Endothelial cell of umbilical vein (primary cell): ENCODE measurements at regions not wholly inside any gene's neighbourhood (a gene's known extent, or its start where the extent isn't known, plus 50 kb on each side); places are given as distances from the start of the nearest gene placed in this dataset.

Experiments used
- BruUV-seq: library from RNA; stranded (reverse); fragments of 400-500 nt; replicated peaks from 2 replicates; lab custom pipeline; 2021; lab: Mats Ljungman, UMichigan
- CTCF ChIA-PET: fragments of 300-600, 350-600 bp; sonication (Branson Sonifier 250); formaldehyde crosslinking; loops from one replicate; lab custom pipeline; 2021; ENCODE audit warnings: antibody characterized with exemption, inconsistent platforms; lab: Charles Lee
- POLR2A ChIA-PET: fragments of 300-600, 350-600 bp; sonication (Branson Sonifier 250); formaldehyde crosslinking; loops from one replicate; lab custom pipeline; 2021; ENCODE audit warnings: antibody characterized with exemption, inconsistent platforms; lab: Charles Lee
- DNase-seq: peaks from one replicate; pipeline ENCODE4 v3.0.0-alpha.2; 2011; ENCODE audit warnings: low read depth, low spot score
- FAIRE-seq: peaks from 2 replicates; lab custom pipeline; 2011; peaks lifted over from hg19 to GRCh38; lab: Jason Lieb, UNC
- H2AFZ ChIP-seq: 2 replicates; pipeline ENCODE4 v1.6.0; 2012; ENCODE audit warnings: low read depth, low read length, control low read depth, inconsistent platforms
- H3K27ac ChIP-seq: 2 replicates; pipeline ENCODE4 v1.5.1; 2011; ENCODE audit warnings: low read depth, mild to moderate bottlenecking, control low read depth, low read length, moderate library complexity; ENCODE audit not compliant: insufficient read depth
- H3K27me3 ChIP-seq, 2 experiments: 2 replicates each; pipeline versions ENCODE4 v1.6.0 to v1.6.1; 2011; ENCODE audit warnings: low read length in 2 of 2, mixed read lengths in 1 of 2; ENCODE audit not compliant: control insufficient read depth in 2 of 2, insufficient read depth in 2 of 2
- H3K36me3 ChIP-seq, 2 experiments: 2 replicates in 1 of 2; 3 replicates in 1 of 2; pipeline ENCODE4 v1.5.1; 2011; ENCODE audit warnings: low read length in 2 of 2, mild to moderate bottlenecking in 1 of 2, moderate library complexity in 1 of 2; ENCODE audit not compliant: control insufficient read depth in 2 of 2, insufficient read depth in 2 of 2; ENCODE audit errors: extremely low read depth in 1 of 2
- H3K4me1 ChIP-seq: 3 replicates; pipeline ENCODE4 v1.5.1; 2011; ENCODE audit warnings: mild to moderate bottlenecking, low read length; ENCODE audit not compliant: control insufficient read depth, insufficient read depth; ENCODE audit errors: extremely low read depth
- H3K4me2 ChIP-seq: 2 replicates; pipeline ENCODE4 v1.6.1; 2011; ENCODE audit warnings: low read length, control low read depth, mixed read lengths; ENCODE audit not compliant: insufficient read depth
- H3K4me3 ChIP-seq, 3 experiments: fragments of 200-600 bp in 1 of 3; sonication (generic), shearing (Covaris generic) in 1 of 3; replicated peaks in 1 of 3; 2 replicates each; pipeline ENCODE4 v1.5.1; 2011 to 2016; ENCODE audit warnings: control low read depth in 3 of 3, low read length in 3 of 3, mild to moderate bottlenecking in 2 of 3, inconsistent platforms in 1 of 3, low read depth in 1 of 3, moderate library complexity in 1 of 3; ENCODE audit not compliant: insufficient read depth in 1 of 3
- H3K79me2 ChIP-seq: 2 replicates; pipeline ENCODE4 v1.6.0; 2012; ENCODE audit warnings: low read length, inconsistent platforms; ENCODE audit not compliant: control insufficient read depth, insufficient read depth
- H3K9ac ChIP-seq: replicated peaks from 2 replicates; pipeline ENCODE3; 2011; ENCODE audit warnings: low read length, control low read depth; ENCODE audit not compliant: insufficient read depth; ENCODE audit errors: extremely low read depth
- H3K9me1 ChIP-seq: replicated peaks from 3 replicates; pipeline ENCODE4 v1.6.0; 2011; ENCODE audit warnings: mild to moderate bottlenecking, low read length; ENCODE audit not compliant: control insufficient read depth, insufficient read depth; ENCODE audit errors: extremely low read depth
- H3K9me3 ChIP-seq: replicated peaks from 2 replicates; pipeline ENCODE4 v1.5.1; 2012; ENCODE audit warnings: low read length, inconsistent platforms; ENCODE audit not compliant: control insufficient read depth, insufficient read depth
- H4K20me1 ChIP-seq: replicated peaks from 2 replicates; pipeline ENCODE3; 2011; ENCODE audit warnings: mild to moderate bottlenecking, low read length; ENCODE audit not compliant: control insufficient read depth, insufficient read depth; ENCODE audit errors: extremely low read depth
- EZH2 ChIP-seq: IDR thresholded peaks from 2 replicates; pipeline ENCODE4 v1.6.1; 2012; ENCODE audit warnings: borderline replicate concordance, low read depth, mild to moderate bottlenecking, moderate library complexity, low read length, inconsistent platforms; ENCODE audit not compliant: severe bottlenecking
- FOS ChIP-seq: IDR thresholded peaks from 2 replicates; pipeline ENCODE4 v1.6.1; 2011; ENCODE audit warnings: mild to moderate bottlenecking, low read length, moderate library complexity, borderline replicate concordance; ENCODE audit not compliant: insufficient read depth
- GATA2 ChIP-seq: IDR thresholded peaks from 2 replicates; pipeline ENCODE4 v1.7.0; 2011; ENCODE audit warnings: low read depth, mild to moderate bottlenecking, moderate library complexity, mixed read lengths, low read length; ENCODE audit not compliant: insufficient read length, insufficient read depth
- JUN ChIP-seq: IDR thresholded peaks from 2 replicates; pipeline ENCODE4 v1.6.1; 2011; ENCODE audit warnings: borderline replicate concordance, low read depth; ENCODE audit not compliant: insufficient read length, insufficient read depth
- MAX ChIP-seq: IDR thresholded peaks from 2 replicates; pipeline ENCODE4 v1.6.1; 2011; ENCODE audit not compliant: insufficient read depth, insufficient read length
- MYC ChIP-seq: IDR thresholded peaks from one replicate; pipeline ENCODE4 v1.6.1; 2011; ENCODE audit warnings: mild to moderate bottlenecking, low read depth, low read length
- POLR2A ChIP-seq: IDR thresholded peaks from 2 replicates; pipeline ENCODE4 v1.6.1; 2012; ENCODE audit warnings: low read depth, mild to moderate bottlenecking, control low read depth, low read length
- POLR2AphosphoS5 ChIP-seq: IDR thresholded peaks from 2 replicates; pipeline ENCODE4 v1.6.1; 2012; ENCODE audit warnings: low read depth, mild to moderate bottlenecking, control low read depth, low read length, moderate library complexity; ENCODE audit not compliant: insufficient read depth
- dilution Hi-C: fragments of 300-500 bp; cut with MboI; formaldehyde crosslinking; loops from one replicate; pipeline ENCODE4 v1.15.0; 2019; ENCODE audit warnings: low sequenced_read_pairs; ENCODE audit not compliant: extremely low pct_ligation_motif_present
- intact Hi-C: fragments of 100-400 bp; cut with micrococcal nuclease; formaldehyde crosslinking; loops from one replicate; pipeline ENCODE4 v1.10.0; 2022
- TF ChIP-seq, protein P1 (sequence below), 2 donors: IDR thresholded peaks; 1 replicate in 1 of 2; 2 replicates in 1 of 2; pipeline ENCODE4 v1.5.1; 2011; ENCODE audit warnings: low read length in 2 of 2, mild to moderate bottlenecking in 2 of 2, moderate library complexity in 2 of 2, control low read depth in 1 of 2, inconsistent platforms in 1 of 2, low read depth in 1 of 2; ENCODE audit not compliant: insufficient read depth in 1 of 2; ENCODE audit errors: extremely low read depth in 1 of 2

DNA sequence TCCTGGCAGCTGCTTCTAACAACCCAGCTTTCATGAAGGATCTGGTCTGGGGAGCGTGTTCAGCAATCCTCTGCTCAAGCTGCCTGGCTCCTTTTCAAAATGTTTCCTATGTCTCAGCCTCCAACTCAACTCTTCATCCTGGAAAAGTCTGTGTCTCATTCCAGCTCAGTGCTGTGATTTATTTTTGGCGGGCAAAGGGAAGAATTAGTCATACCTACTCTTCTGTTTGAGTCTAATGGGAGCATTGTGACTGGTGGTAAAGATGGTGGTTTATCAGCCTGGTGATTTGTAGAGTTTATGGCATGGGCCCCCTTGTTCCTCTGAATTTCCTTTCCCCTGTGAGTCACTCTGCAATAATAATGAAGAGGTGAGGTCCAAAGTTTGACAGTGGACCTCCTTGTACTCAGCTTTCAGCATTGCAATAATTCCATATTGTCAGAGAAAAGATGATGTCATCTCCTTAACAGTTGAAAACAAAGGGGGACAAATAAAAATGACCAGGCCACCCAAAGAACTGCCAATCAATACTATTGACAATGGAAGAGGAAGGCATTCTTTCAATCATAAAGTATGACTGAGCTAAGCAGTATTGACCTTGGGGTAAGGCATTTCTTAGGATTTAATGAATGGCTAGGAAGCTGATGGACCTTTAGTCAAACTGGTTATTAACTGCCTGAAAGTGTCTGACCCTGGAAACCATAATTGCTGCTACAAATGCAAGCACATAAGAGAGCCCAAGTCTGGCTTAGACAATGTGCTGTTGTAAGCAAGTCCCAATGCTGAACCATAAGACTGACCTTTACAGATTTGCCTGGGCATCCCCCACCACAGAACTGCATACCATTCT, 204.7 kb upstream of the MCTP2 start:
- TF ChIP-seq FOS (no peak), JUN (peak; percentile 57)
- FAIRE-seq (no peak), DNase-seq (peak; percentile 53)

GRCh38 chr15:94023531-94023930, 207.8 kb upstream of the MCTP2 start:
- POLR2A ChIA-PET: no interaction called here

More for the DNA sequence above, 204.7 kb upstream of the MCTP2 start:
- ChIA-PET POLR2A (no interaction called here), CTCF (no interaction called here)
- Histone ChIP-seq H3K27me3 (no peaks in the 10 kb centered on the region), H3K9ac (no peak overlapping the region), H3K9me1 (no peaks in the 10 kb centered on the region), H4K20me1 (no peaks in the 10 kb centered on the region), H3K36me3 (no peaks in the 10 kb centered on the region), H3K79me2 (no peaks in the 10 kb centered on the region), H3K9me3 (no peaks in the 10 kb centered on the region), H3K4me3 (no peak overlapping the region), H3K27ac (no peak overlapping the region), H3K4me1 (peaks cover 2% of the 10 kb centered on the region), H3K4me2 (no peak overlapping the region), H2AFZ (no peak overlapping the region)
- intact Hi-C loops (no loop called here), dilution Hi-C loops (no loop called here)
- no TSS peak for BruUV-seq

More at GRCh38 chr15:94023531-94023930, 207.8 kb upstream of the MCTP2 start:
- TF ChIP-seq POLR2A: no peak
- TF ChIP-seq, protein P1, sequence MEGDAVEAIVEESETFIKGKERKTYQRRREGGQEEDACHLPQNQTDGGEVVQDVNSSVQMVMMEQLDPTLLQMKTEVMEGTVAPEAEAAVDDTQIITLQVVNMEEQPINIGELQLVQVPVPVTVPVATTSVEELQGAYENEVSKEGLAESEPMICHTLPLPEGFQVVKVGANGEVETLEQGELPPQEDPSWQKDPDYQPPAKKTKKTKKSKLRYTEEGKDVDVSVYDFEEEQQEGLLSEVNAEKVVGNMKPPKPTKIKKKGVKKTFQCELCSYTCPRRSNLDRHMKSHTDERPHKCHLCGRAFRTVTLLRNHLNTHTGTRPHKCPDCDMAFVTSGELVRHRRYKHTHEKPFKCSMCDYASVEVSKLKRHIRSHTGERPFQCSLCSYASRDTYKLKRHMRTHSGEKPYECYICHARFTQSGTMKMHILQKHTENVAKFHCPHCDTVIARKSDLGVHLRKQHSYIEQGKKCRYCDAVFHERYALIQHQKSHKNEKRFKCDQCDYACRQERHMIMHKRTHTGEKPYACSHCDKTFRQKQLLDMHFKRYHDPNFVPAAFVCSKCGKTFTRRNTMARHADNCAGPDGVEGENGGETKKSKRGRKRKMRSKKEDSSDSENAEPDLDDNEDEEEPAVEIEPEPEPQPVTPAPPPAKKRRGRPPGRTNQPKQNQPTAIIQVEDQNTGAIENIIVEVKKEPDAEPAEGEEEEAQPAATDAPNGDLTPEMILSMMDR (IDR thresholded peaks at IDR 0.05; ENCODE audit: extremely low read depth in 1 of 2, insufficient read depth in 1 of 2, low read depth in 1 of 2, low read length in 2 of 2): no peak
- no peak for TF ChIP-seq FOS
- TF ChIP-seq POLR2AphosphoS5: no peak
- no peak for TF ChIP-seq GATA2
- no peak for TF ChIP-seq EZH2
- no peak for TF ChIP-seq MYC
- no peak for TF ChIP-seq MAX
- no peak for TF ChIP-seq JUN
- Histone ChIP-seq H3K4me3 (no peak overlapping the region), H3K27ac (no peak overlapping the region), H3K27me3 (no peaks in the 10 kb centered on the region), H3K36me3 (no peaks in the 10 kb centered on the region), H3K9me1 (no peaks in the 10 kb centered on the region), H2AFZ (no peak overlapping the region), H3K9me3 (no peaks in the 10 kb centered on the region), H3K79me2 (no peaks in the 10 kb centered on the region), H3K4me2 (no peak overlapping the region), H4K20me1 (no peaks in the 10 kb centered on the region), H3K9ac (no peak overlapping the region), H3K4me1 (peaks cover 2% of the 10 kb centered on the region)
- no peak for FAIRE-seq
- no TSS peak for BruUV-seq
- intact Hi-C loops: no loop called here
- dilution Hi-C loops: no loop called here
- CTCF ChIA-PET: no interaction called here
- no peak for DNase-seq
